HG03460 (cell line): ENCODE measurements at regions not wholly inside any gene's neighbourhood (a gene's known extent, or its start where the extent isn't known, plus 50 kb on each side); places are given as distances from the start of the nearest gene placed in this dataset.
"Not testable (repeated sequence)": the region's sequence is repeated elsewhere in the genome, so short reads cannot be mapped to it uniquely, and the experiment has no call there.

ENCODE experiments used
- ATAC-seq: cut with Tn5 transposase; IDR thresholded peaks from one replicate; pipeline ENCODE4 v1.9.1; 2021; ENCODE audit not compliant: unreplicated experiment

DNA sequence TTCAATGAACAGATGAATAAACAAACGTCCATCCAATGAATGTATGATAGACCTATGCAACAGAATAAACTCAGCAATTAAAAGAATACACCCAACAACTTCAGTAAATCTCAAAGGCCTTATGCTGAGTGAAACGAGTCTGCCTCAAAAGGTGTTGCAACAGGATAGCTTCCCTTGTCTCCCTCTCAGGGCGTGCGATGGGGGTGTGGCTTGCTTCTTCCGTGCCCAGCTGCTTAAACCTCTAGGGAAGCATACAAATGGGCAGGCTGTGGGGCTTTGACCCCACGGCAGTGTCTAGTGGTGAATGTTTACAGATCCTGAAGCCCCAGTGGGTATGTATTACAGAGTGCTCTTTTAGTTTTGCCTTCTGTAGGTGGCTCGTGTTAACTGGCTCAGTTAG, 87.0 kb upstream of the CCL21 start:
- no peak for ATAC-seq

GRCh38 chr9:34793428-34793827, 83.5 kb upstream of the CCL21 start:
- ATAC-seq = no peak

DNA sequence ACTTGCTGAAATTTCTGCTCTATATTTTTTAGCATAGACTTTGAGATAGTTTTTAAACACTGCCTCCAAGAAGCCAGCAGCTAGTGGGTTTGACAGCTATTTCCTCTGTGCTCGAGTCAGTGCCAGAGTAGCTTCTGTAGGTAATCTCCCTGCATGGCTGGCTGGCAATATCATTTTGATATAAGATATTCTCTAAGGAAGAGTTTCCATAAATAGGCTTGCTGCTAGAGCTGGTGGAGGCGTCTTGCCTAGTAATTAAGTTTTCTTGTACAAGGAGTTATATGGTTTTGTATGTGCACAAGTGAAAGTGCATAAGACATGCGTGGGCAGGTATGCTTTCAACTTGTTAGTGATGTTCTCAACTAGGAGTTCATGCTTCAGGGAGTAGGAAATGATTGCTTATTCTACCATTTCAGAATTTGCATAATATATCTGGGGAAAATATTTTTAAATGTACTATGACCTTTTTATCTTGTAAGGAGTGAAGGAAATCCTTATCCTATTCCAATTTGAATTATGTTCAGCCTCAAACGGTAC, 74.1 kb upstream of the CCL21 start:
- no peak for ATAC-seq

GRCh38 chr9:34782372-34782771, 72.4 kb upstream of the CCL21 start:
- ATAC-seq = no peak

- no peak for ATAC-seq
Observed at GRCh38 chr9:34777666-34778065, 67.7 kb upstream of the CCL21 start.

DNA sequence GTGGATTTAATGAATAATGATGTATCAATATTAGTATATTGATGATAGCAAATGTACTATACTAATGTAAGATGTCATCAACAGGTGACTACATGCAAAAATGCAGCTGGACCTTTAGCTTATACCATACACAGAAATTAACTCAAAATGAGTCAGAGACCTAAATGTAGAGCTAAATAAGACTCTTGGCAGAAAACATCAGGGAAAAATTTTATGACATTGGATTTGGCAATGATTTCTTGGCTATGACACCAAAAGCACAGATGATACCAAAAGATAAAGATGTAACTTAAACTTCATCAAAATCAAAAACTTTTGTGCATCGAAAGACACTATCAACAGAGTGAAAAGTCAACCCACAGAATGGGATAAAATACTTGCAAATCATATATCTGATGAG, 64.0 kb upstream of the CCL21 start:
- no peak for ATAC-seq

DNA sequence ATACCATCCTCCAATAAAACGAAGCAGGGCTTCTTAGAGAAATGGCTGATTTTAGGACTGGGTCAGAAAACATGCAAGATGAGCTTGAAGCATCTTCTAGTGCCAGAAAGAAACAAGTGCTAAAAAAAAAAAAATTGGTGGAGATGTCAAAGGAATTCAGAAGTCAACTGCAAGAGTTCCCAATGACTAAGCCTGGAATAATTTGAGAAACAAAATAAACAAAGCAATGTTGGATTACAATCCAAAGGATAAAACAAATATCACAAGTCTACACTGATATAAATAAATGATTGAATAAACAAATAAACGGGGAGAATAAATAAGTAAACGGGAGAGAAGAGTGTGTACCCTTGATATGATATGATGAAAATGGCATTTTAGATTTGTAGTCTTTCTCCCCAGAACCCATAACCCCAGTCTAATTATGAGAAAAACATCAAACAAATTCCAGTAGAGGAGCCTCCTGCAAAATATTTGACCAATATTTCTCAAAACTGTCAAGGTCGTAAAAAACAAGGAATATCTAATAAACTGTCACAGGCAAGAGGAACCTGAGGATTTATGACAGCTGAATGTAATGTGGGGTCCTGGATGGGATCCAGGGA, 63.5 kb upstream of the CCL21 start:
- ATAC-seq = no peak

- no peak for ATAC-seq
Observed at GRCh38 chr9:34771007-34771406, 61.1 kb upstream of the CCL21 start.

DNA sequence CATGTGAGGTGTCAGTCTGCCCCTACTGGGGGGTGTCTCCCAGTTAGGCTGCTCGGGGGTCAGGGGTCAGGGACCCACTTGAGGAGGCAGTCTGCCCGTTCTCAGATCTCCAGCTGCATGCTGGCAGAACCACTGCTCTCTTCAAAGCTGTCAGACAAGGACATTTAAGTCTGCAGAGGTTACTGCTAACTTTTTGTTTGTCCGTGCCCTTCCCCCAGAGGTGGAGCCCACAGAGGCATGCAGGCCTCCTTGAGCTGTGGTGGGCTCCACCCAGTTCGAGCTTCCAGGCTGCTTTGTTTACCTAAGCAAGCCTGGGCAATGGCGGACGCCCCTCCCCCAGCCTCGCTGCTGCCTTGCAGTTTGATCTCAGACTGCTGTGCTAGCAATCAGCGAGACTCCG, 57.2 kb upstream of the CCL21 start:
- ATAC-seq = not testable (repeated sequence)

GRCh38 chr9:34760196-34761040, 50.5 kb upstream of the CCL21 start:
- not testable (repeated sequence) for ATAC-seq
